ENCODE measurements at regions not wholly inside any gene's neighbourhood (a gene's known extent, or its start where the extent isn't known, plus 50 kb on each side); places are given as distances from the start of the nearest gene placed in this dataset.

GRCh38 chr5:109522404-109522803 is 112.6 kb upstream of the PJA2 start:
- intact Hi-C loops (cut with DNase I): no loop called here
- WGBS: 96% methylated on average over 1 of the region's 1 CpG
- no peak for TF ChIP-seq EP300 (IDR thresholded peaks at IDR 0.05)
- TF ChIP-seq POLR2A (IDR thresholded peaks at IDR 0.05; ENCODE audit: low read depth): no peak
- TF ChIP-seq CTCF (IDR thresholded peaks at IDR 0.05): no peak
- TF ChIP-seq POLR2AphosphoS5 (IDR thresholded peaks at IDR 0.05): no peak

GRCh38 chr5:109519416-109519815 is 109.6 kb upstream of the PJA2 start:
- WGBS: 91% methylated on average over 3 of the region's 3 CpGs
- Histone ChIP-seq H3K36me3 (no peaks in the 10 kb centered on the region), H3K9me3 (peaks cover 0 to 6% (median 0%) of the 10 kb centered on the region in 4 donors), H3K27ac (replicated peaks in 1 of 4) (no peak overlapping the region), H3K4me1 (no peaks in the 10 kb centered on the region), H3K27me3 (no peaks in the 10 kb centered on the region), H3K4me3 (no peak overlapping the region)
- DNase-seq (ENCODE audit: extremely low spot score): no peak
- intact Hi-C loops (cut with DNase I): no loop called here
- TF ChIP-seq POLR2A (IDR thresholded peaks at IDR 0.05; ENCODE audit: low read depth): no peak
- no peak for TF ChIP-seq POLR2AphosphoS5 (IDR thresholded peaks at IDR 0.05)
- TF ChIP-seq EP300 (IDR thresholded peaks at IDR 0.05): no peak
- TF ChIP-seq CTCF (IDR thresholded peaks at IDR 0.05): no peak

More at GRCh38 chr5:109522404-109522803, 112.6 kb upstream of the PJA2 start:
- H3K4me3 ChIP-seq: no peak overlapping the region
- H3K27me3 ChIP-seq: no peaks in the 10 kb centered on the region
- DNase-seq (ENCODE audit: extremely low spot score): no peak
- H3K27ac ChIP-seq (replicated peaks in 1 of 4): no peak overlapping the region
- no peaks in the 10 kb centered on the region for H3K36me3 ChIP-seq
- no peaks in the 10 kb centered on the region for H3K4me1 ChIP-seq
- peaks cover 0 to 6% (median 0%) of the 10 kb centered on the region in 4 donors for H3K9me3 ChIP-seq

GRCh38 chr5:109516390-109516789 is 106.6 kb upstream of the PJA2 start:
- TF ChIP-seq POLR2AphosphoS5 (IDR thresholded peaks at IDR 0.05) (no peak), EP300 (IDR thresholded peaks at IDR 0.05) (no peak), CTCF (IDR thresholded peaks at IDR 0.05) (no peak), POLR2A (IDR thresholded peaks at IDR 0.05; ENCODE audit: low read depth) (no peak)
- no peak overlapping the region for H3K4me3 ChIP-seq
- no peak for DNase-seq (ENCODE audit: extremely low spot score)
- intact Hi-C loops (cut with DNase I): no loop called here
- 70% methylated on average over 2 of the region's 2 CpGs for WGBS
- H3K36me3 ChIP-seq: no peaks in the 10 kb centered on the region
- H3K27me3 ChIP-seq: no peaks in the 10 kb centered on the region
- no peak overlapping the region for H3K27ac ChIP-seq (replicated peaks in 1 of 4)
- H3K4me1 ChIP-seq: no peaks in the 10 kb centered on the region
- H3K9me3 ChIP-seq: peaks cover 0 to 6% (median 0%) of the 10 kb centered on the region in 4 donors

DNA sequence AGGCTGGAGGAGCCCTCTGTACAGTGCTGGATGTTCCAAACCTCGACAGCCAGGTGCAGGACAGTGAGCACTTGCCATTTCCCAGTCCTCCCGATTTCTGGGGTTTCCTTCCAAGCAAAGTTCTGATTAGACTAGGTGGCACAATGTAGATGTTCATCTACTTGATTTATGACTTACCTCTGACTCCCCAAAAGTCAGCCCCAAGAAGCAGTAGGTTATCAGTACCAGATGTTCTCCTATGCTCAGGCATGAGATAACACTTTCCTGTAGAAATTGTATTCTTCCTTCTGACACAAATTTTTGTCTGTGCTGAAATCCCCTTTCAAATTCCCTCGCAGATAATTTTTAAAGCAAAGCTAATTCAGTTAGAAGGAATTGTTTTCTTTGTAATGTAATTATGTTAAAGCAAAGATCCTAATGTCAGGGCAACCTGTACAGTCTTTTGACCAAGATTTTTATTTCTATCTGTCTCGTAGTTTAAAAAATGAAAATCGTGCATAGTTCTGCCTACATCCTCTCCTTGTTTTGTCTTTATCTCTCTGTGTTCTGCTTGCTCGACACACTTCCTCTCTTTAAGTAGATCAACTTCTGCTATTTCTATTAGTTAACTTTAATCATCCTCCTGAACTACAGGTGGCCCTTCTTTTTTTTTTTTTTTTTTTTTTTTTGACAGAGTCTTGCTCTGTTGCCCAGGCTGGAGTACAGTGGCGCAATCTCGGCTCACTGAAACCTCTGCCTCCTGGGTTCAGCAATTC is 102.4 kb upstream of the PJA2 start:
- Histone ChIP-seq H3K27ac (replicated peaks in 1 of 4) (no peak overlapping the region), H3K4me3 (no peak overlapping the region), H3K9me3 (no peaks in the 10 kb centered on the region), H3K4me1 (no peaks in the 10 kb centered on the region), H3K27me3 (no peaks in the 10 kb centered on the region), H3K36me3 (no peaks in the 10 kb centered on the region)
- intact Hi-C loops (cut with DNase I): no loop called here
- WGBS: 73% methylated on average over 8 of the region's 8 CpGs
- TF ChIP-seq POLR2A (IDR thresholded peaks at IDR 0.05; ENCODE audit: low read depth): no peak
- no peak for TF ChIP-seq POLR2AphosphoS5 (IDR thresholded peaks at IDR 0.05)
- TF ChIP-seq CTCF (IDR thresholded peaks at IDR 0.05): no peak
- TF ChIP-seq EP300 (IDR thresholded peaks at IDR 0.05): no peak
- DNase-seq (ENCODE audit: extremely low spot score): no peak

DNA sequence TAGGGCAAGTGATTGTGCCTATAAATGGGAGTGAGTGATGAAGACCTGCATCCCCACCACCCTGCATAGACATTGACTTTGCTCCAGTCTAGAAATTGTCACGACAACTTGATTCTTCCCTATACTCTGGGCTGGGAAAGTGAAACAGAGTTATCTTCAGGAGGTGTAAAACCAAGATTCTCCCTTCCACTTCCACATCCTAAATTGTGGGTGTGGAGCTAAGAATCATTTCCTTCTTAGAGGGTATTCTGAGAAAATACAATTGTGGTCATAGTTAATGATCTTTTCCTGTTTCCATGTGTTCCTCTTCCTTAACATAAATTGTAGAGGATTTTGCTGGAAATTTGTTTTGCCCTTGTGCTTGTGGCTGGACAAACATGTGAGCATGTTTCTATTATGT is 96.8 kb upstream of the PJA2 start:
- Histone ChIP-seq H3K4me1 (no peaks in the 10 kb centered on the region), H3K4me3 (no peak overlapping the region), H3K27ac (replicated peaks in 1 of 4) (no peak overlapping the region), H3K36me3 (no peaks in the 10 kb centered on the region), H3K9me3 (no peaks in the 10 kb centered on the region), H3K27me3 (no peaks in the 10 kb centered on the region)
- no peak for DNase-seq (ENCODE audit: extremely low spot score)
- intact Hi-C loops (cut with DNase I): no loop called here
- 79% methylated on average over 1 of the region's 1 CpG for WGBS
- TF ChIP-seq EP300 (IDR thresholded peaks at IDR 0.05) (no peak), POLR2AphosphoS5 (IDR thresholded peaks at IDR 0.05) (no peak)
